A549 (cell line): ENCODE measurements at regions not wholly inside any gene's neighbourhood (a gene's known extent, or its start where the extent isn't known, plus 50 kb on each side); places are given as distances from the start of the nearest gene placed in this dataset.

Source experiments
- ATAC-seq, 2 experiments: fragments of 200-7000 bp in 1 of 2; fragments of >200 bp in 1 of 2; cut with Nextera tagmentation in 1 of 2; cut with Tn5 transposase in 1 of 2; 3 replicates each; pipeline versions ENCODE4 v1.8.0 to v1.9.1; 2018 to 2020; ENCODE audit warnings: mild to moderate bottlenecking in 1 of 2, moderate library complexity in 1 of 2
- CTCF ChIA-PET: fragments of 300-600 bp; sonication (Branson Sonifier 250); formaldehyde crosslinking; extraction: SDS; loops from one replicate; lab custom pipeline; 2021; ENCODE audit warnings: antibody characterized with exemption, inconsistent platforms; lab: Yijun Ruan, JAX
- POLR2A ChIA-PET: fragments of 350-600 bp; formaldehyde crosslinking; extraction: SDS; loops from one replicate; lab custom pipeline; 2021; ENCODE audit warnings: antibody characterized with exemption, inconsistent platforms; lab: Yijun Ruan, JAX
- DNase-seq, 2 experiments: peaks; one replicate each; pipeline versions ENCODE4 v3.0.0 to v3.0.0-alpha.2; 2011 to 2016; ENCODE audit warnings: low read depth in 1 of 2, low spot score in 1 of 2
- FAIRE-seq: peaks from 2 replicates; lab custom pipeline; 2011; peaks lifted over from hg19 to GRCh38; lab: Jason Lieb, UNC
- H3K27ac ChIP-seq, 2 experiments: fragments of >200 bp; sonication (Bioruptor Twin); formaldehyde crosslinking; 3 replicates each; pipeline ENCODE4 v1.5.1; 2016 to 2017
- H3K4me1 ChIP-seq: fragments of >200 bp; sonication (Bioruptor Twin); formaldehyde crosslinking; 3 replicates; pipeline ENCODE4 v1.6.1; 2016
- H3K4me2 ChIP-seq: fragments of >200 bp; sonication (Bioruptor Twin); formaldehyde crosslinking; 3 replicates; pipeline ENCODE4 v1.6.1; 2016
- H3K4me3 ChIP-seq: fragments of >200 bp; sonication (Bioruptor Twin); formaldehyde crosslinking; 3 replicates; pipeline ENCODE4 v1.5.1; 2016
- H3K9me3 ChIP-seq: fragments of >200 bp; sonication (Bioruptor Twin); formaldehyde crosslinking; 3 replicates; pipeline ENCODE4 v1.6.1; 2016
- ATOH8 ChIP-seq: fragments of 250-450 bp; sonication (Bioruptor Pico); IDR thresholded peaks from 2 replicates; pipeline ENCODE4 v1.5.0; 2020; ENCODE audit warnings: low read depth, mild to moderate bottlenecking, moderate library complexity
- CBX2 ChIP-seq: fragments of 200-600 bp; sonication (generic); IDR thresholded peaks from 2 replicates; pipeline ENCODE4 v1.6.1; 2016; ENCODE audit warnings: low read depth, mild to moderate bottlenecking, borderline replicate concordance
- CBX8 ChIP-seq: fragments of 200-600 bp; sonication (generic); IDR thresholded peaks from 2 replicates; pipeline ENCODE4 v1.6.1; 2016
- E2F6 ChIP-seq: IDR thresholded peaks from 2 replicates; pipeline ENCODE4 v1.6.1; 2012; ENCODE audit warnings: low read depth, borderline replicate concordance
- EHF ChIP-seq: fragments of 250-450 bp; sonication (Bioruptor Pico); IDR thresholded peaks from 2 replicates; pipeline ENCODE4 v1.5.0; 2020; ENCODE audit warnings: mild to moderate bottlenecking
- EHMT2 ChIP-seq: fragments of 200-600 bp; sonication (generic); IDR thresholded peaks from 2 replicates; pipeline ENCODE4 v1.6.1; 2016; ENCODE audit warnings: antibody characterized with exemption, low read depth, mild to moderate bottlenecking, moderate library complexity
- ESRRA ChIP-seq: fragments of 150-350 bp; IDR thresholded peaks from 2 replicates; pipeline ENCODE4 v1.6.1; 2014; ENCODE audit warnings: mild to moderate bottlenecking, low read length, borderline replicate concordance
- KDM1A ChIP-seq: fragments of 200-600 bp; sonication (generic); IDR thresholded peaks from 2 replicates; pipeline ENCODE4 v1.6.1; 2016; ENCODE audit warnings: low read depth, mild to moderate bottlenecking
- MAFK ChIP-seq: fragments of 450-650 bp; IDR thresholded peaks from 2 replicates; pipeline ENCODE4 v1.6.1; 2014; ENCODE audit not compliant: partially characterized antibody
- MYC ChIP-seq: IDR thresholded peaks from 2 replicates; pipeline ENCODE4 v1.6.1; 2012; ENCODE audit warnings: mild to moderate bottlenecking, inconsistent platforms, low read length, improper control_type of control experiment, borderline replicate concordance
- PHF8 ChIP-seq: fragments of 200-600 bp; sonication (generic); IDR thresholded peaks from 2 replicates; pipeline ENCODE4 v1.6.1; 2016; ENCODE audit warnings: low read depth, mild to moderate bottlenecking, antibody characterized with exemption, moderate library complexity, borderline replicate concordance
- RAD21 ChIP-seq, 2 experiments: fragments of >200 bp in 1 of 2; sonication (Bioruptor Twin) in 1 of 2; formaldehyde crosslinking in 1 of 2; IDR thresholded peaks in 1 of 2; conservative IDR thresholded peaks in 1 of 2; 2 replicates in 1 of 2; 3 replicates in 1 of 2; pipeline ENCODE4 v1.6.1; 2012 to 2018; ENCODE audit warnings: inconsistent platforms in 1 of 2
- RCOR1 ChIP-seq: fragments of 150-350 bp; IDR thresholded peaks from 2 replicates; pipeline ENCODE4 v1.6.1; 2014; ENCODE audit warnings: antibody characterized with exemption, low read length, low read depth
- RFX5 ChIP-seq: fragments of 450-650 bp; IDR thresholded peaks from 2 replicates; pipeline ENCODE4 v1.7.1; 2014; ENCODE audit warnings: antibody characterized with exemption, mild to moderate bottlenecking, moderate library complexity
- SREBF2 ChIP-seq: fragments of 450-650 bp; IDR thresholded peaks from 2 replicates; pipeline ENCODE4 v1.6.1; 2014; ENCODE audit warnings: mild to moderate bottlenecking, moderate library complexity
- TFCP2L1 ChIP-seq: fragments of 250-450 bp; sonication (Bioruptor Pico); IDR thresholded peaks from 2 replicates; pipeline ENCODE4 v1.5.0; 2021; ENCODE audit warnings: mild to moderate bottlenecking
- TP53 ChIP-seq: fragments of 250-450 bp; sonication (Bioruptor Pico); IDR thresholded peaks from 2 replicates; pipeline ENCODE4 v1.5.0; 2021; ENCODE audit warnings: mild to moderate bottlenecking, moderate library complexity
- ZC3H11A ChIP-seq: fragments of 450-650 bp; IDR thresholded peaks from 2 replicates; pipeline ENCODE4 v1.6.1; 2014; ENCODE audit warnings: antibody characterized with exemption, mild to moderate bottlenecking
- ZNF302 ChIP-seq: fragments of 250-450 bp; sonication (Bioruptor Pico); IDR thresholded peaks from 2 replicates; pipeline ENCODE4 v1.9.0; 2021; ENCODE audit warnings: inconsistent platforms, mild to moderate bottlenecking, moderate library complexity
- WGBS: methylation state at CpG from one replicate; pipeline ENCODE4 v1.1.6; 2017; ENCODE audit errors: missing lambda C conversion rate; 5-methylcytosine and 5-hydroxymethylcytosine counted together
- TF ChIP-seq, protein P1 (sequence below): fragments of >200 bp; sonication (Bioruptor Twin); formaldehyde crosslinking; IDR thresholded peaks from 3 replicates; pipeline ENCODE4 v1.6.1; 2016
- TF ChIP-seq, protein P2 (sequence below): fragments of 200-600 bp; sonication (generic); IDR thresholded peaks from 2 replicates; pipeline ENCODE4 v1.6.1; 2016; ENCODE audit warnings: antibody characterized with exemption, mild to moderate bottlenecking, moderate library complexity

- peaks cover 8% of the 10 kb centered on the region; the same call in 2 of the 3 replicates for H3K9me3 ChIP-seq
- peaks cover 57% of the 10 kb centered on the region for H3K4me1 ChIP-seq
- ATAC-seq = no peak
- no peak overlapping the region for H3K4me3 ChIP-seq
- H3K27ac ChIP-seq = peak overlapping the region; percentile 87 to 89
- WGBS = 91% methylated on average over 4 of the region's 4 CpGs
- H3K4me2 ChIP-seq = no peak overlapping the region
- DNase-seq = no peak
- ChIA-PET CTCF (interaction anchor here (1.2 kb wide), 1 partner anchor 18 kb away, joined by 4 read pairs; no protein-coding TSS in a partner anchor), POLR2A (no interaction called here)
- TF ChIP-seq E2F6 (no peak), ZC3H11A (no peak)
- no peak for FAIRE-seq
These were observed 157.1 kb downstream of the TLE1 start for GRCh38 chr9:81532251-81532650.

GRCh38 chr9:81531511-81531910 lies 157.8 kb downstream of the TLE1 start:
- FAIRE-seq (no peak), ATAC-seq (no peak), DNase-seq (no peak)
- ChIA-PET POLR2A (no interaction called here), CTCF (interaction anchor here (0.8 to 1.2 kb wide), 3 partner anchors 9 to 56 kb away, joined by 3 to 4 read pairs (median 3); no protein-coding TSS in a partner anchor)
- Histone ChIP-seq H3K4me3 (no peak overlapping the region), H3K9me3 (0 out of 3 replicates have a peak, but pooled peaks cover 4% of the 10 kb centered on the region), H3K4me1 (peaks cover 54% of the 10 kb centered on the region), H3K27ac (peak overlapping the region; percentile 79 to 85; a peak in 5 of 6 replicates), H3K4me2 (no peak overlapping the region)
- TF ChIP-seq SREBF2 (no peak), TP53 (no peak), KDM1A (no peak), ESRRA (no peak), EHF (no peak), EHMT2 (no peak), RFX5 (no peak), PHF8 (no peak), MYC (no peak), E2F6 (no peak), TFCP2L1 (CRISPR knock-in tag) (no peak), CBX2 (no peak)
- TF ChIP-seq, protein P1, sequence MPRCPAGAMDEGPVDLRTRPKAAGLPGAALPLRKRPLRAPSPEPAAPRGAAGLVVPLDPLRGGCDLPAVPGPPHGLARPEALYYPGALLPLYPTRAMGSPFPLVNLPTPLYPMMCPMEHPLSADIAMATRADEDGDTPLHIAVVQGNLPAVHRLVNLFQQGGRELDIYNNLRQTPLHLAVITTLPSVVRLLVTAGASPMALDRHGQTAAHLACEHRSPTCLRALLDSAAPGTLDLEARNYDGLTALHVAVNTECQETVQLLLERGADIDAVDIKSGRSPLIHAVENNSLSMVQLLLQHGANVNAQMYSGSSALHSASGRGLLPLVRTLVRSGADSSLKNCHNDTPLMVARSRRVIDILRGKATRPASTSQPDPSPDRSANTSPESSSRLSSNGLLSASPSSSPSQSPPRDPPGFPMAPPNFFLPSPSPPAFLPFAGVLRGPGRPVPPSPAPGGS = no peak
- 73% methylated on average over 4 of the region's 6 CpGs for WGBS

DNA sequence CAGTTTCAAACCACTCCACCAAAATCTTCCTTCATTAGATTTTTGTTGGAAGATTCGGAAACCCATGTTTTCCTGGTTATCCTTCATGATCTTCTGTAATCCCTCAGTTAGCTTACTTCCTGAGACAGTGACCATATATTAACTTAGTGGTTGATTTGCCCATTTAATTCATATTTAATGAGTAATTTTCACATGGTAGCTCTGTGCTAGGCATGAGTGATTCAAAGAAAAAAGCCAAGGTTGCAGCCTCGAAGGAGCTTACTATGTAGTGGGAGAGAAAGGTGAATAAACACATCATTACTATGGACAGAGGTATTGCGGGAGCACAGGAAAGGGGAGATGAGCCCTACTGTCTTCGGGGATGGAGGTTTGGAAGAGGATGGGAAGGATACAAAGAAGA lies 158.5 kb downstream of the TLE1 start:
- POLR2A ChIA-PET = no interaction called here
- DNase-seq = no peak
- CTCF ChIA-PET = interaction anchor here (0.8 to 1.5 kb wide), 3 partner anchors 8 to 213 kb away, joined by 3 to 4 read pairs (median 3); no protein-coding TSS in a partner anchor
- Histone ChIP-seq H3K27ac (peak overlapping the region; percentile 79 to 85), H3K9me3 (0 out of 3 replicates have a peak, but pooled peaks cover 4% of the 10 kb centered on the region)
- TF ChIP-seq RCOR1 (no peak), ATOH8 (no peak), SREBF2 (no peak), RAD21 (conservative IDR thresholded peaks at IDR 0.05 in 1 of 2, IDR thresholded peaks at IDR 0.05 in 1 of 2) (no peak), CBX8 (no peak), EHF (no peak), MAFK (no peak), ZNF302 (CRISPR knock-in tag) (no peak)
- TF ChIP-seq, protein P2, sequence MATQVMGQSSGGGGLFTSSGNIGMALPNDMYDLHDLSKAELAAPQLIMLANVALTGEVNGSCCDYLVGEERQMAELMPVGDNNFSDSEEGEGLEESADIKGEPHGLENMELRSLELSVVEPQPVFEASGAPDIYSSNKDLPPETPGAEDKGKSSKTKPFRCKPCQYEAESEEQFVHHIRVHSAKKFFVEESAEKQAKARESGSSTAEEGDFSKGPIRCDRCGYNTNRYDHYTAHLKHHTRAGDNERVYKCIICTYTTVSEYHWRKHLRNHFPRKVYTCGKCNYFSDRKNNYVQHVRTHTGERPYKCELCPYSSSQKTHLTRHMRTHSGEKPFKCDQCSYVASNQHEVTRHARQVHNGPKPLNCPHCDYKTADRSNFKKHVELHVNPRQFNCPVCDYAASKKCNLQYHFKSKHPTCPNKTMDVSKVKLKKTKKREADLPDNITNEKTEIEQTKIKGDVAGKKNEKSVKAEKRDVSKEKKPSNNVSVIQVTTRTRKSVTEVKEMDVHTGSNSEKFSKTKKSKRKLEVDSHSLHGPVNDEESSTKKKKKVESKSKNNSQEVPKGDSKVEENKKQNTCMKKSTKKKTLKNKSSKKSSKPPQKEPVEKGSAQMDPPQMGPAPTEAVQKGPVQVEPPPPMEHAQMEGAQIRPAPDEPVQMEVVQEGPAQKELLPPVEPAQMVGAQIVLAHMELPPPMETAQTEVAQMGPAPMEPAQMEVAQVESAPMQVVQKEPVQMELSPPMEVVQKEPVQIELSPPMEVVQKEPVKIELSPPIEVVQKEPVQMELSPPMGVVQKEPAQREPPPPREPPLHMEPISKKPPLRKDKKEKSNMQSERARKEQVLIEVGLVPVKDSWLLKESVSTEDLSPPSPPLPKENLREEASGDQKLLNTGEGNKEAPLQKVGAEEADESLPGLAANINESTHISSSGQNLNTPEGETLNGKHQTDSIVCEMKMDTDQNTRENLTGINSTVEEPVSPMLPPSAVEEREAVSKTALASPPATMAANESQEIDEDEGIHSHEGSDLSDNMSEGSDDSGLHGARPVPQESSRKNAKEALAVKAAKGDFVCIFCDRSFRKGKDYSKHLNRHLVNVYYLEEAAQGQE = no peak
- TF ChIP-seq, all 56 proteins: peak for 0
- H3K4me1 ChIP-seq = peaks cover 50% of the 10 kb centered on the region
- H3K4me2 ChIP-seq = no peak overlapping the region
- no peak for ATAC-seq
- no peak overlapping the region for H3K4me3 ChIP-seq
- 94% methylated on average over 4 of the region's 4 CpGs for WGBS
- no peak for FAIRE-seq
